Adrenal gland (tissue), 9 donors: ENCODE measurements at regions not wholly inside any gene's neighbourhood (a gene's known extent, or its start where the extent isn't known, plus 50 kb on each side); places are given as distances from the start of the nearest gene placed in this dataset.

Experiments used
- DNase-seq, 7 donors: peaks; one replicate each; pipeline ENCODE4 v3.0.0-alpha.2; 2019 to 2020
- H3K27ac ChIP-seq, 5 donors: fragments of 200-600 bp; sonication (generic) in 4 of 5; 1 replicate in 3 of 5; 2 replicates in 2 of 5; pipeline versions ENCODE4 v1.5.1 to v1.8.0; 2016 to 2020; ENCODE audit warnings: mild to moderate bottlenecking in 1 of 5
- H3K27me3 ChIP-seq: fragments of 200-600 bp; 2 replicates; pipeline ENCODE4 v1.8.0; 2021
- H3K36me3 ChIP-seq, 2 donors: fragments of 200-600 bp; replicated peaks in 1 of 2; 1 replicate in 1 of 2; 2 replicates in 1 of 2; pipeline versions ENCODE4 v1.5.1 to v1.8.0; 2018 to 2022
- H3K4me1 ChIP-seq, 2 donors: fragments of 200-600 bp; replicated peaks in 1 of 2; 1 replicate in 1 of 2; 2 replicates in 1 of 2; pipeline versions ENCODE4 v1.5.1 to v1.8.0; 2018 to 2021
- H3K4me3 ChIP-seq, 4 donors: fragments of 200-600 bp; sonication (generic) in 3 of 4; one replicate each; pipeline ENCODE4 v1.5.1; 2016 to 2018
- H3K9me3 ChIP-seq, 3 donors: fragments of 200-600 bp; sonication (generic) in 1 of 3; replicated peaks in 1 of 3; 1 replicate in 2 of 3; 2 replicates in 1 of 3; pipeline versions ENCODE4 v1.5.1 to v1.8.0; 2016 to 2021
- CTCF ChIP-seq, 6 experiments: fragments of 450-650 bp in 4 of 6; fragments of 200-600 bp in 2 of 6; sonication (generic) in 1 of 6; IDR thresholded peaks; 1 replicate in 5 of 6; 2 replicates in 1 of 6; pipeline versions ENCODE4 v1.5.1 to v1.8.0; 2016 to 2021; ENCODE audit warnings: antibody characterized with exemption in 6 of 6, mild to moderate bottlenecking in 2 of 6, moderate library complexity in 1 of 6
- POLR2A ChIP-seq, 2 donors: fragments of 450-650 bp; IDR thresholded peaks; one replicate each; pipeline ENCODE4 v1.6.1; 2017; ENCODE audit warnings: antibody characterized with exemption in 2 of 2, mild to moderate bottlenecking in 2 of 2, moderate library complexity in 1 of 2
- WGBS, 4 donors: extraction: QIAGEN DNeasy Blood & Tissue Kit in 2 of 4; methylation state at CpG; one replicate each; pipeline versions ENCODE4 v1.1.5 to v1.1.7; 2013 to 2017; 5-methylcytosine and 5-hydroxymethylcytosine counted together
- intact Hi-C, 2 donors: fragments of 100-400 bp; cut with DNase I; formaldehyde crosslinking; loops; one replicate each; pipeline versions ENCODE4 v1.14.1 to v1.15.0; 2022 to 2023
- donor health status: healthy with polysubstance abuse.
- donor health status: Bipolar disorder and iron deficiency.
- donor health status: DM: yes; HTN: yes; CAD: no.
- donor health status: DM: no; HTN: no; CAD: no.
- donor health status: DM: no; HTN: no; CAD: no.

- Histone ChIP-seq H3K4me3 (no peak overlapping the region), H3K36me3 (no peaks in the 10 kb centered on the region), H3K27me3 (no peaks in the 10 kb centered on the region), H3K27ac (no peak overlapping the region), H3K4me1 (no peaks in the 10 kb centered on the region), H3K9me3 (no peaks in the 10 kb centered on the region)
- DNase-seq = no peak
- WGBS, 4 donors = 86 to 93% (median 89%) methylated on average over 1 of the region's 1 CpG
- intact Hi-C loops = no loop called here
- TF ChIP-seq CTCF (IDR thresholded peaks at IDR 0.05) = no peak
- TF ChIP-seq POLR2A (IDR thresholded peaks at IDR 0.05) = no peak
These were observed 308.7 kb downstream of the PDGFC start for GRCh38 chr4:156662921-156663320.

- DNase-seq = no peak
- WGBS, 4 donors = 87 to 97% (median 94%) methylated on average over 1 of the region's 1 CpG
- no peak for TF ChIP-seq POLR2A (IDR thresholded peaks at IDR 0.05)
- TF ChIP-seq CTCF (IDR thresholded peaks at IDR 0.05) = no peak
- H3K4me1 ChIP-seq = no peaks in the 10 kb centered on the region
- H3K27ac ChIP-seq = no peak overlapping the region
- intact Hi-C loops = no loop called here
- no peaks in the 10 kb centered on the region for H3K27me3 ChIP-seq
- no peaks in the 10 kb centered on the region for H3K36me3 ChIP-seq
- no peak overlapping the region for H3K4me3 ChIP-seq
- H3K9me3 ChIP-seq = no peaks in the 10 kb centered on the region
These were observed 310.0 kb downstream of the PDGFC start for GRCh38 chr4:156661555-156661954.

- intact Hi-C loops = no loop called here
- Histone ChIP-seq H3K36me3 (no peaks in the 10 kb centered on the region), H3K27ac (no peak overlapping the region), H3K4me1 (no peaks in the 10 kb centered on the region), H3K9me3 (no peaks in the 10 kb centered on the region), H3K27me3 (no peaks in the 10 kb centered on the region), H3K4me3 (no peak overlapping the region)
- no peak for DNase-seq
- 86 to 93% (median 90%) methylated on average over 2 of the region's 2 CpGs for WGBS, 4 donors
- no peak for TF ChIP-seq CTCF (IDR thresholded peaks at IDR 0.05)
- TF ChIP-seq POLR2A (IDR thresholded peaks at IDR 0.05) = no peak
These were observed 311.1 kb downstream of the PDGFC start for GRCh38 chr4:156660465-156660864.

GRCh38 chr4:156659983-156660382 is 311.6 kb downstream of the PDGFC start:
- no peak overlapping the region for H3K27ac ChIP-seq
- H3K4me1 ChIP-seq = no peaks in the 10 kb centered on the region
- intact Hi-C loops = no loop called here
- no peak for TF ChIP-seq POLR2A (IDR thresholded peaks at IDR 0.05)
- TF ChIP-seq CTCF (IDR thresholded peaks at IDR 0.05) = no peak
- 77 to 83% (median 81%) methylated on average over 3 of the region's 3 CpGs for WGBS, 4 donors
- H3K36me3 ChIP-seq = no peaks in the 10 kb centered on the region
- H3K27me3 ChIP-seq = no peaks in the 10 kb centered on the region
- H3K4me3 ChIP-seq = no peak overlapping the region
- no peak for DNase-seq
- H3K9me3 ChIP-seq = no peaks in the 10 kb centered on the region
